ENCODE measurements at regions not wholly inside any gene's neighbourhood (a gene's known extent, or its start where the extent isn't known, plus 50 kb on each side); places are given as distances from the start of the nearest gene placed in this dataset.

- no peak for DNase-seq
These were observed 1590.6 kb downstream of the PCDH18 start for GRCh38 chr4:135941671-135942070.

GRCh38 chr4:135934026-135934425, 1598.3 kb downstream of the PCDH18 start:
- Histone ChIP-seq H3K27ac (no peak overlapping the region), H3K36me3 (no peaks in the 10 kb centered on the region), H3K27me3 (no peaks in the 10 kb centered on the region), H3K4me1 (no peaks in the 10 kb centered on the region), H3K4me3 (no peak overlapping the region), H3K9me3 (no peaks in the 10 kb centered on the region)
- no peak for DNase-seq
- TF ChIP-seq, protein P1, sequence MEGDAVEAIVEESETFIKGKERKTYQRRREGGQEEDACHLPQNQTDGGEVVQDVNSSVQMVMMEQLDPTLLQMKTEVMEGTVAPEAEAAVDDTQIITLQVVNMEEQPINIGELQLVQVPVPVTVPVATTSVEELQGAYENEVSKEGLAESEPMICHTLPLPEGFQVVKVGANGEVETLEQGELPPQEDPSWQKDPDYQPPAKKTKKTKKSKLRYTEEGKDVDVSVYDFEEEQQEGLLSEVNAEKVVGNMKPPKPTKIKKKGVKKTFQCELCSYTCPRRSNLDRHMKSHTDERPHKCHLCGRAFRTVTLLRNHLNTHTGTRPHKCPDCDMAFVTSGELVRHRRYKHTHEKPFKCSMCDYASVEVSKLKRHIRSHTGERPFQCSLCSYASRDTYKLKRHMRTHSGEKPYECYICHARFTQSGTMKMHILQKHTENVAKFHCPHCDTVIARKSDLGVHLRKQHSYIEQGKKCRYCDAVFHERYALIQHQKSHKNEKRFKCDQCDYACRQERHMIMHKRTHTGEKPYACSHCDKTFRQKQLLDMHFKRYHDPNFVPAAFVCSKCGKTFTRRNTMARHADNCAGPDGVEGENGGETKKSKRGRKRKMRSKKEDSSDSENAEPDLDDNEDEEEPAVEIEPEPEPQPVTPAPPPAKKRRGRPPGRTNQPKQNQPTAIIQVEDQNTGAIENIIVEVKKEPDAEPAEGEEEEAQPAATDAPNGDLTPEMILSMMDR (IDR thresholded peaks at IDR 0.05) = no peak
- TF ChIP-seq POLR2A (IDR thresholded peaks at IDR 0.05) = no peak
- intact Hi-C loops (cut with DNase I; ENCODE audit: low total_unique reads) = no loop called here

More at GRCh38 chr4:135941671-135942070, 1590.6 kb downstream of the PCDH18 start:
- no peak for TF ChIP-seq POLR2A (IDR thresholded peaks at IDR 0.05)
- TF ChIP-seq, protein P1 (IDR thresholded peaks at IDR 0.05) = no peak
- H3K4me1 ChIP-seq = no peaks in the 10 kb centered on the region
- no peak overlapping the region for H3K27ac ChIP-seq
- H3K36me3 ChIP-seq = no peaks in the 10 kb centered on the region
- no peaks in the 10 kb centered on the region for H3K27me3 ChIP-seq
- H3K9me3 ChIP-seq = no peaks in the 10 kb centered on the region
- intact Hi-C loops (cut with DNase I; ENCODE audit: low total_unique reads) = no loop called here
- H3K4me3 ChIP-seq = no peak overlapping the region

- TF ChIP-seq, protein P1 (IDR thresholded peaks at IDR 0.05) = no peak
- intact Hi-C loops (cut with DNase I; ENCODE audit: low total_unique reads) = no loop called here
These were observed 1604.6 kb downstream of the PCDH18 start for GRCh38 chr4:135927651-135928050.

DNA sequence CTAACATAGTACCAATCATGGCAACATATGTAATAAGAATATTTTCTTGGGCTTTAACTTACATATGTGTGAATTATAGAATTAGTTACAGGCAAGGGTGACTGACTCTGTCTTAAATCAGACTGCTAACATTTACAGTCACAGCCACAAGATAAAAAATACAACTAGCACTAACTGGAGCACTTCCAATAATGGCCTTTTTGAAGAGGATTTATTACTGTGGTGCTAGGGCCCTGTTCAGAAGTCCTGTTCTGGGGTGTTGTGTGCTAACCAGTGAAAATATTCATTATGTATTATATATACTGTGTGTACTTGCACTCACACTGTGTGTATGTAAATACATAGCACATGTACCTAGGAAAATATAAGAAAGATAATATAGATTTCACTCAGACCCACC, 1611.2 kb downstream of the PCDH18 start:
- intact Hi-C loops (cut with DNase I; ENCODE audit: low total_unique reads) = no loop called here

More at GRCh38 chr4:135927651-135928050, 1604.6 kb downstream of the PCDH18 start:
- H3K36me3 ChIP-seq = no peaks in the 10 kb centered on the region
- no peak overlapping the region for H3K4me3 ChIP-seq
- no peak for DNase-seq
- H3K27me3 ChIP-seq = no peaks in the 10 kb centered on the region
- no peaks in the 10 kb centered on the region for H3K9me3 ChIP-seq
- H3K4me1 ChIP-seq = no peaks in the 10 kb centered on the region
- H3K27ac ChIP-seq = no peak overlapping the region

GRCh38 chr4:135917011-135917410, 1615.3 kb downstream of the PCDH18 start:
- intact Hi-C loops (cut with DNase I; ENCODE audit: low total_unique reads) = no loop called here
- Histone ChIP-seq H3K4me1 (no peaks in the 10 kb centered on the region), H3K9me3 (no peaks in the 10 kb centered on the region), H3K27ac (no peak overlapping the region), H3K27me3 (no peaks in the 10 kb centered on the region), H3K4me3 (no peak overlapping the region), H3K36me3 (no peaks in the 10 kb centered on the region)
- no peak for TF ChIP-seq POLR2A (IDR thresholded peaks at IDR 0.05)
- TF ChIP-seq, protein P1 (IDR thresholded peaks at IDR 0.05) = no peak
- no peak for DNase-seq

More for the DNA sequence above, 1611.2 kb downstream of the PCDH18 start:
- TF ChIP-seq, protein P1 (IDR thresholded peaks at IDR 0.05) = no peak
- no peak for TF ChIP-seq POLR2A (IDR thresholded peaks at IDR 0.05)
- H3K27ac ChIP-seq = no peak overlapping the region
- no peaks in the 10 kb centered on the region for H3K9me3 ChIP-seq
- H3K36me3 ChIP-seq = no peaks in the 10 kb centered on the region
- no peak overlapping the region for H3K4me3 ChIP-seq
- no peak for DNase-seq
- no peaks in the 10 kb centered on the region for H3K27me3 ChIP-seq
- no peaks in the 10 kb centered on the region for H3K4me1 ChIP-seq
